Esophagus squamous epithelium (tissue), 4 donors: ENCODE measurements at regions not wholly inside any gene's neighbourhood (a gene's known extent, or its start where the extent isn't known, plus 50 kb on each side); places are given as distances from the start of the nearest gene placed in this dataset.

Source experiments
- CTCF ChIP-seq, 6 experiments: fragments of 450-650 bp in 4 of 6; fragments of 200-600 bp in 2 of 6; sonication (generic) in 2 of 6; IDR thresholded peaks; one replicate each; pipeline ENCODE4 v1.5.1; 2016 to 2019; ENCODE audit warnings: antibody characterized with exemption in 6 of 6, mild to moderate bottlenecking in 4 of 6, moderate library complexity in 4 of 6
- POLR2A ChIP-seq, 4 donors: fragments of 450-650 bp; IDR thresholded peaks; one replicate each; pipeline ENCODE4 v1.6.1; 2017; ENCODE audit warnings: antibody characterized with exemption in 4 of 4, mild to moderate bottlenecking in 4 of 4, moderate library complexity in 3 of 4

GRCh38 chr16:62135911-62136310 lies 99.7 kb upstream of the CDH8 start:
- TF ChIP-seq CTCF (IDR thresholded peaks at IDR 0.05) (no peak), POLR2A (IDR thresholded peaks at IDR 0.05) (no peak)
